ENCODE measurements at regions not wholly inside any gene's neighbourhood (a gene's known extent, or its start where the extent isn't known, plus 50 kb on each side); places are given as distances from the start of the nearest gene placed in this dataset.

GRCh38 chr10:28478646-28479045, 54.3 kb upstream of the WAC start:
- TF ChIP-seq, protein P1, sequence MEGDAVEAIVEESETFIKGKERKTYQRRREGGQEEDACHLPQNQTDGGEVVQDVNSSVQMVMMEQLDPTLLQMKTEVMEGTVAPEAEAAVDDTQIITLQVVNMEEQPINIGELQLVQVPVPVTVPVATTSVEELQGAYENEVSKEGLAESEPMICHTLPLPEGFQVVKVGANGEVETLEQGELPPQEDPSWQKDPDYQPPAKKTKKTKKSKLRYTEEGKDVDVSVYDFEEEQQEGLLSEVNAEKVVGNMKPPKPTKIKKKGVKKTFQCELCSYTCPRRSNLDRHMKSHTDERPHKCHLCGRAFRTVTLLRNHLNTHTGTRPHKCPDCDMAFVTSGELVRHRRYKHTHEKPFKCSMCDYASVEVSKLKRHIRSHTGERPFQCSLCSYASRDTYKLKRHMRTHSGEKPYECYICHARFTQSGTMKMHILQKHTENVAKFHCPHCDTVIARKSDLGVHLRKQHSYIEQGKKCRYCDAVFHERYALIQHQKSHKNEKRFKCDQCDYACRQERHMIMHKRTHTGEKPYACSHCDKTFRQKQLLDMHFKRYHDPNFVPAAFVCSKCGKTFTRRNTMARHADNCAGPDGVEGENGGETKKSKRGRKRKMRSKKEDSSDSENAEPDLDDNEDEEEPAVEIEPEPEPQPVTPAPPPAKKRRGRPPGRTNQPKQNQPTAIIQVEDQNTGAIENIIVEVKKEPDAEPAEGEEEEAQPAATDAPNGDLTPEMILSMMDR (IDR thresholded peaks at IDR 0.05) = no peak
- TF ChIP-seq EZH2 (IDR thresholded peaks at IDR 0.05) = no peak
- no peak for TF ChIP-seq EZH2phosphoT487 (IDR thresholded peaks at IDR 0.05)

Measured in neural progenitor cell (in vitro differentiated cells).